Islet of Langerhans (tissue), 1 donor: ENCODE measurements at regions not wholly inside any gene's neighbourhood (a gene's known extent, or its start where the extent isn't known, plus 50 kb on each side); places are given as distances from the start of the nearest gene placed in this dataset.
A peak's percentile ranks its signal among the peaks of the same experiment; 100 is the strongest.
"Not testable (repeated sequence)": the region's sequence is repeated elsewhere in the genome, so short reads cannot be mapped to it uniquely, and the experiment has no call there.

Experiments
- FAIRE-seq: peaks from one replicate; lab custom pipeline; 2011; peaks lifted over from hg19 to GRCh38; lab: Jason Lieb, UNC

DNA sequence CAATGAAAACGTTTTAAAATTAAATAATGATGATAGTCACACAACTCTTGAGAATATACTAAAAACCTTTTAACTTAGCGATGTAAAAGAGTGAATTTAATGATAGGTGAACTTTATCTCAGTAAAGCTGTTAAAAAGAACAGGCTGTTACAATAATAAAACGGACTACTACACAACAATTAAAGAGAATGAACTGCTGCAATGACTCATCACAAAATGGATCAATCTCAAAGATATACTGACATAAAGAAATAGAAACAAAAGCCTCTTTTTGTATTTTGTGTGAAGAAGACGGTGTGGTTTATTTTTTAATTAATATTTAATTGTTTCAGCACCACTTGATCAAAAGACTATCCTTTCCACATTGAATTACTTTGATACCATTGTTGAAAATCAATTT, 352.4 kb upstream of the GJE1 start:
- FAIRE-seq: no peak

DNA sequence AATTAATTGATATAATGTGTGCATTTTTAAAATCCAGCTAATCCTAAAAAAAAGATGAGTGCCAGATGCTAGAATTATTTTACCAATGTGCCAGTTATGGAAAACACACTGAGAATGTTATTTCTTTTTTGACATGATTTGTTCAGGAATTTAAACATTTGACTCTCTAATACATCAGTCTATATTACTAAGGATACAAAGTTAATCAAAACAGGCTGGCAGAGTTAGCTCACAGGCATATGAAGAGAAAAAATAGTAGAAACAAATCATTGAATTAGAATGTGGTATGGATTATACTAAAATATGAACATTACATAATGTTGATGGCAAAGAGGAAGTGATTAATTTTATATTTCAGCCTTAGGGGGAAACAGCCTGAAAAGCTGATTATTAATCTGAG, 368.3 kb upstream of the GJE1 start:
- no peak for FAIRE-seq

DNA sequence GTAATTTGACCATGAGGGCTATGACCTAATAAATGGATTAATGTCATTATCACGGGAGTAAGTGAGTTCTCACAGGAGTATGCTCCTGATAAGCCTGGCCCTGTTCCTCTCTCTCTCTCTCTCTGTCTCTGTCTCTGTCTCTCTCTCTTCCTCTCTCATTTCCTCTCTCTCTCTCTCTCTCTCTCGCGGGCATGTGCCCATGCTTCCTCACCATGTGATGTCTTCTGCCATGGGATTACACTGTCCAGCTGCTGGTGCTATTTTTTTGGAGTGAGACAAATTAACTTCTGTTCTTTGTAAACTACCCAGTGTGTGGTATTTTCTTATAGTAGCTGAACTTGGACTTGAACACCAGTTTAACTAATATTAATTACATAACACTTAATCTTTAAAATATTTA, 374.3 kb upstream of the GJE1 start:
- no peak for FAIRE-seq

DNA sequence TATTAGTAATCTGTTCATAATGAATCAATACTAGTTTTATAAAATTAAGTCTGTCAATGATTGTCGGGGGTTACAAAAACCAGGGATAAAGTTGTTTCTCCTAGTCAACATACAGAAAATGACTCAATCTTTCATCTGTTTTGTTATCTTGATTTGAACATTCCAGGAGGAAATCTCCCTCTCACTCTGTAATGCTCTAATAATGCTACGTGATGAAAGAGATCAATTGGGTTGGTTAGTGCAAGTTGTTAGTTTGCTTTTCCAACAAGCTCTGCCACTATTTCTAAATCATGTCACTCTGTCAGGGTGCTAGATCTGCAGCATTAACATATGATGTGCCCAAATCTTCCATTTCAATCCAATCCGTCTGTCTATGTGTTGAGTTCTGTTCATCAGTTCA, 379.5 kb upstream of the GJE1 start:
- FAIRE-seq: no peak

DNA sequence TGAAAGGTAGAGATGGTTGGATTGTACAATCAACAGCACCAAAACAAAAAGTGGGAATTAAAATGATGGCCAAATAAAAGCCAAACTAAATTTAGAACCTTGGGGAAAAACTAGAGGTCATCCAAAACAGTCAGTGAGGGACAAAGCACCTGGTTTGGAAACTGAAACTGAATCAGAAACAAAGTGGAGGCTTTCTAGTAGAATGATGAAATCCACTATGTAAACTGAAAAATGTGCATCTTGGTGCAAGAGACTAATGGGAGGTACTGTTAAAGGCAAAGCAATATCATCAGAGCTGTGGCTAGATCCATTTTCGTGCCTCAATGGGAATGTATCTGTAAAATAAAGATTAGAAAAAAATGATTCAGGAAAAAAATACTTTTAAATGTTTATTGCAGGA, 380.0 kb upstream of the GJE1 start:
- FAIRE-seq: no peak

DNA sequence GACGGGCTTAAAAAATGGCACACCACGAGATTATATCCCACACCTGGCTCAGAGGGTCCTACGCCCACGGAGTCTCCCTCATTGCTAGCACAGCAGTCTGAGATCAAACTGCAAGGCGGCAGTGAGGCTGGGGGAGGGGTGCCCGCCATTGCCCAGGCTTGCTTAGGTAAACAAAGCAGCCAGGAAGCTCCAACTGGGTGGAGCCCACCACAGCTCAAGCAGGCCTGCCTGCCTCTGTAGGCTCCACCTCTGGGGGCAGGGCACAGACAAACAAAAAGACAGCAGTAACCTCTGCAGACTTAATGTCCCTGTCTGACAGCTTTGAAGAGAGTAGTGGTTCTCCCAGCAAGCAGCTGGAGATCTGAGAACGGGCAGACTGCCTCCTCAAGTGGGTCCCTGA, 386.4 kb upstream of the GJE1 start:
- FAIRE-seq: not testable (repeated sequence)

DNA sequence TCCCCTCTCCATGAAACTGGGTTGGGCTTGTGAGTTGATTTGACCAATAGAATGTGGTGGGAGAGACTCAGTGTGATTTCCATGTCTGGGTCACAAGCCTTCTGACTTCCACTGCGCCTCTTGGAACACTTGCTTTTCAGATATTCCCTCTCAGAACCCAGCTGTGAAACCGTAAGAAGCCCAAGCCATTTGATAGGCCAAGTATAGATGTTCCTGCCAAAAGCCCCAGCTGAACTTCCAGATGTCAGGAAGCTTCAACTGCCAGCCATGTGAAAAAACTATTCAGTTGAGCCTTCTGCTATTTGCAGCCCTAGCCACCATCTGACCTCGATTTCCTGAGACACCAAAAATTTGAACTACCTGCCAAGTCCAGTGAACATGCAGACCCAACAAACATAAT, 387.8 kb upstream of the GJE1 start:
- no peak for FAIRE-seq

DNA sequence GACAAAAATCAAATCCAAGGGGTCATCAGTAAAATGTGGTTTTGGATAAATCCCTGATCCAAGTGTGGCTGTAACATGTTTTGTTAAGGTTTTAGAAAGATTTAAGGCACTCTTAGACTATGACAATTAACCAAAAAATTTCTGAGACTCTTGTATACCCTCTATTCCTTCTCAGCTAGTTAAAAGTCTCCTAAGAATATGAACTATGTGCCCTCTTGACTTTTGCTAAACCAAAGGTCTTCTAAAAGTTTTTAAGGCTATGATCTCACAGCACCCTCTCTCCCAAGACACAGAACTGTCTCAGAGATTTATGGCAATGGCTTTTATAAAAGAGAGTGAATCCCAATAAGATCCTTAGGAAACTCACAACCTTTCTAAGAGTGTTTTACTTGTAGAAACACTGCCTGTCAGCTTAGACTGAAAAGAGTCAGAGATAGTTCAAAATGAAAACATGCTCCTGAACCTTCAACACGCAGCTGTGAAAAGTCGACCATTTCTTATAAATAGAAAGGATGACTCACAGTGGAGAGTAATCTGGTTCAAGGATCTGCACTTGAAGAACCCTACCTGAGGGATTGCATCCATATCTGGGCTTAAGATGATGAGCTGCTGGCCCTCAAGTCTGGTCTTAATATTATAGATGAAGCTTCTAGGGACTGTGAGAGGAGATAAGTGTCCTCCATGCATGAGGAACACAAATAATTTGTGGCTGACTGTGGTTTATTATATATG, 388.4 kb upstream of the GJE1 start:
- no peak for FAIRE-seq

DNA sequence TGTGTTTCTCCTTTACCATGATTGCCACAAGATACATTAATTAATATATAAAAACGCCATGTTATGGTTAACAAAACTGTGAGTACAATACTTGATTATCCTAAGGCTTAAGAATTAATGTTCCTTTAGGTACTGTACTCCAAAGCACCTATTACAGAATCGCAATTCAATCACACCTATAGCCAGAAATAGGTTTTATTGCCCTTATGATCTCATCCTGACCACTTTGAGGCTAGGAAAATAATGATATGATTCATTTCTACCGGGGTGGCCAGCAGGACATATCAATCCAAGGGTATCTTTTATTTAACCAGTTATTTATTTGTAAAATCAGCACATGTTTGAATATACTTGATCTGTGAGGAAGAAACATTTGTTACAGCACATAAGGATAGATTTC, 396.6 kb upstream of the GJE1 start:
- FAIRE-seq: no peak

DNA sequence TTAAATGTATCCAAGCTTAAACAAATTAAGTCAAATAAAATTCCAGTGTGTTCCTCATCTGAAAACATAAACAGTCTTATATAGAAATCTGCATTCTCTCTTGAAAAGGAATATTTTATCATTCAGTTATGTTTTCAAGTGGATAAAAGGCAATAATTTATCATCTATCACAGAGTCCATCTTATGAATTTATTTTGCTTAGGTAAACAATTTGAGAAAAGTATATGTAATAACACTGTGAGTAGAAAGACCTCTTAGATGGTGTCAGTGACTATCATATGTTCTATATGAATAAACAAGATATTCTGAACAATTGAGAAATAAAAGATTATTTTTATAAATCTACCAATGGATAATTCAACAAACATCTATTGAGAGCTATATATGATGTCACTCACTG, 397.6 kb upstream of the GJE1 start:
- no peak for FAIRE-seq

DNA sequence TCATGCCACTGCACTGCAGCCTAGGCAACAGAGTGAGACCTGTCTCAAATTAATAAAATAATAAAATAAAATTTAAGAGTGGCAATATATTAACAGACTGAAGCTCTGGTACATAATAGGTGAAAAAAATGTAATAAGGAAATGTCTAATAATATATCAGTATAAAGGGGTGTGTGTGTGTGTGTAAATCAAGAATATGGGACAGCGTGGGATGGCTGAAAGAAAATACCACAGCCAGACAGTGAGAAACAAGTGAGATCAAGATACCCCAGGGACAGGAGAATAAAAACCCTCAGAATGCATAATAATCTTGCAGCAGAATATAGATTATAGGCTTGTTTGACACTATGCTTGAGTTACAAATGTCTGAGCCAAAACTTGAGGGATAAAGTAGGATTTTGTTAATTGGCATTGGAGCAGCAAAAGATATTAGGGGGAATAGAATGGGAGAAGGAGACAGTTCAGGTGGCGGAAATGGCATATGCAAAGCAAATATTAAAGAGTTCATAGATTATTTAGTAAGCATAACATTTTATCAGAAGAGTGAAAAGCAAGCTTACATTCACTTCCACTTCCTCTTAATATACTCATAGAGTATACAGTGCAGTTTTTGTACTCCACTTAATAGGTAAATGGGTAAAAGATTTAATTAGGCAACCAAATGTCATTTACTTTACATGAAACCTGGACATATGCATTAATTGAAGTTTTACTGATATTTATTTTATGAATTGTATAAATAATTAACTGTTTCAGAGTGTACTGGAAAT, 398.5 kb upstream of the GJE1 start:
- FAIRE-seq: no peak

DNA sequence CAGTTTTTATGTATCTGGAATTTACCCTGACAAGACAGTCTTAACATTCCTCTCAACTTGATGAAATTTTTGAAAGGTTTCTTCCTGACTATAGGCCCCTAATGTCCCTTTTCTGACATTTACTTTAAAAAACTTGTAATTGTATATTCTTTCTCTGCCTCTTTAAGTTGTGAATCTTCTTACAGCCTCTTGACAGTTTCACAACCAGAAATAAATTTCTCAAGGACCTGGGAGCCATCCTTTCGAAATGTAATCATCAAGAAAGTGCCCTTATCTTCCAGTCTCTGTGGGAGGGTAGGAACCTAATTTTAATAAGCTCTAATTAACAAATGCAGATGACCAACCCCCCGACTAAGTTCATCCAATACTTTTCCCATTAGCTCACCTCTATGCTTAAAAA, 403.6 kb upstream of the GJE1 start:
- FAIRE-seq: no peak

DNA sequence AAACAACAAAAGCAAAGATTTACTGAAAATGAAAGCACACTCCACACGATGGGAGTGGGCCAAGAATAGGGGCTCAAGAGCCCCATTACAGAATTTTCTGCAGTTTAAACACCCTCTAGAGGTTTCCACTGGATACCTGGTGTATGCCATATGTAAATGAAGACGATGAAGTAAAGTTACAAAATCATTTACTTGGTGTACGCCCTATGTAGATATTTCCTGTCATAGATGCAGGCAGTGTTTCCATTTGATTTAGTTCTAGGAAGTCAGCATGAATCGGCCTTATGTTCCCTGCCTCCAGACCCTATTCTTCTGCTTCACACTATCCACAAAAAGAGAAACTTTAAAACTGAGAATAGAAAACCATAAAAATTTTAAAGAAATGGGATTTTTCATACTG, 404.4 kb upstream of the GJE1 start:
- no peak for FAIRE-seq

DNA sequence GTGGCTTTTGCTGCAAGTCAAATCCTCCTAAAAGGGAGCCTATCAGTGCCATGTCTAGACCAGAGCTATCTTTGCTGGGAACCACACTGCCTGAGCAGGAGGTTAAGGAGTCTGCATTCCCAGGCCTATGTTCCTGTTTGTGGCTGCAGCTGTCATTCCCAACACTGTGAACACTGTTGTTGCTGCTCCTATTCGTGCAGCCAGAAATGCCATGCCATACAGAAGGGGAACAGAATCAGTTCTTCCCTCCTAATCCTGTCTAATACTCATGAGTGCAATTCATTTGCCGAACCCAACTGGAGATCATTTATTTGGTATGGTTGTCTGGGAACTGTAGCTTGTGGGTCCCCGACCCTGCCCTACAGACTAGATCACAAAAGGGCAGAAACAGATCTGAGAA, 406.5 kb upstream of the GJE1 start:
- FAIRE-seq: no peak

DNA sequence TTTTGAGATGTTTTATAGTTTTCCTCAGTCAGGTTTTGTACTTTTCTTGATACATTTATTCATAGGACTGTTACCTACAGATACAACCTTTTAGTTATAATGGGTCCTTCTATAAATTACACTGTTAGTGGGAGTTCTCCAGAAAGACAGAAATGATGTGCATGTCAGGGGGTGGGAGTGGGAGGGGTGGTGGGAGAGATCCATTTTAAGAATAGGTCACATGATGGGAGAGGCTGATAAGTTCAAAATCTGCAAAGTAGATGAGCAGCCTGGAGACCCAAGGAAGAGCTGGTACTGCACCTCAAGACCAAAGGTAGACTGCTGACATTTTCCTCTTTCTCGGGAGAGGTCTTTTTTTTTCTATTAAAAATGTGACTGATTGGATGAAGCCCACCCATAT, 408.0 kb upstream of the GJE1 start:
- FAIRE-seq: no peak

DNA sequence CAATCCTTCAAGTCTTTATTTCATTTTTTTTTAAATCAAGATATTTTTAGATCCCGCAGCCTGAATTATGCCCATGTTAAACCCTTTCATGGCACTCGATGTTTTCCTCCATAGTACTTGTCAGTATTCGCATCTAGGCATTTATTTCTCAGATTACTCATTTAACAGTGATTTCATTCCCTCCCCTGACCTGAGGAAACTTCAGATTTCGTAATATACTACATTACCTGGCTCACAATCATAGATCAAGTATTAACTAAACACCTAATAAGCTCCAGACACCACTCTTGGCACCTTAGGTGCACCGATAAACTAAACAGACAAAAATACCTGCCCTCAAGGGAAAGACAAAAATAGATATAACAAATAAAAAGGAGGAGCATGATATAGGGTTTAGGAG, 413.2 kb upstream of the GJE1 start:
- FAIRE-seq: no peak

DNA sequence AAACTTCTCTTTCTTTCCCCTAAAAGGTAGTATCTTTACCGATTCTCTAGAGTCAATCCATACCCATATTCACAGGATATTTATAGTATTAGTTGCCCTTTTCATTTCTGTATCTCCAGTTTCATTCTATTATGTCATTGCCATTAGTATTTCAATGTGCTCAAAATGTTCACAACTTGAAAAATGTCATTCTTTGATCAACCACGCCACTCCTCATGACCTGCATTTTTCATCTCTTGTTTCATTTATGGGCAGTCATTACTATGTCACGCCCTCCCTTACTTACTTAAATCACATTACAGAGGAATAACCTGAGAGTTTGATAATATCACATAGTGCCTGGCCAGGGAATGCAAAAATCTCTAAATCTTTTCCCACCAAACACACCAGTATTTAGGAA, 427.3 kb upstream of the GJE1 start:
- FAIRE-seq: no peak

DNA sequence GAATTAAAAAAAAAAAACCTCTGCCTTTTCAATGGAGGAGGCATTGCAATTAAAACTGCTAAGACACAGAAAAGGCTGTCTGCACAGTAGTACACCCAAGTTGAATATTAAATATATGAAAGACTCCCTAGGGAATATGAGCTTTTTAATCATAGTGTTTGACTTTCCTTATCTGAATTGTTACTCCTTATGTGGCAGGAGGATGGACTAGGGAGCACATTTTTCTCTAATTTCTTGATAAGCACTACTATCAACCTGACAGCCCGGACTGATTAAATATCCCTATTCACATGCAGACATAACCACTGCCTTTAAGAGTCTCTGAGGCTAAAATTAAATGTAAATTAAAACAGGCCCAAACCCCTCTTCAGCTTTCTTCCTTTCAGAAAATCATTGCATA, 428.6 kb upstream of the GJE1 start:
- FAIRE-seq: no peak

DNA sequence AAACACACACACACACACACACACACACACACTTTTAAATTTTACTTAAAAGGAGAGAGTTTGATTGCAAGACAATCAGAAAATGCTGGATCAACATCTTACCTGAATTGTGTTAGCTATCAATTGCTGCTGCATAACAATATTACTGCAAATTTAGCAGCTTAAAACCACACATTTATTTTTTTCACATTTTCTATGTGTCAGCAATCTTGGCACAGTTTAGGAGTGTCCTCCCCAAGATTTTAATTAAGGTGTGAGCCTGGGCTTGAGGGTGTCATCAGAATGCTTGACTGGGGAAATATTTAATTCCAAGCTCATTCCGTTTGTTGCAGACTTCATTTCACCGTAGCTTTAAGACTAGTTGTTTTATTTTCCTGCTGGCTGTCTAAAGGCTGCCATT, 431.0 kb upstream of the GJE1 start:
- no peak for FAIRE-seq

DNA sequence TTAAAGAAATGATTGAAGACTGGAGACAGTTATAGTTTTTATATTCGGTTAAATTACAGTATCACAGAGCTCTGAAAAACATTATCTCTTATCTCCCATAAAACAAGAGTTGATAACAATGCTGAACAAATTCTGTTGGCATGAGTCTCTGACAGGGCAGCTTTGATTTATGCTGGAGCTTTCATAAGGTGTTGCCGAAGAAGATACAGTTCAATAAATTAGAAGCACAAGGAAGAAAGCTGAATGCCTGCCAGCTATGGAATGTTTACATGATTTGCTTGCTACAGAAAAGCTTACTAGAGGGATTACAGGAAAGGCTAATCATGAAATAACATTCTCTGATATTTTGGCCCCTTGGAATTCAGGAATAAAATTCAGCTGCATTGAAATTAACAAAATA, 431.9 kb upstream of the GJE1 start:
- no peak for FAIRE-seq

DNA sequence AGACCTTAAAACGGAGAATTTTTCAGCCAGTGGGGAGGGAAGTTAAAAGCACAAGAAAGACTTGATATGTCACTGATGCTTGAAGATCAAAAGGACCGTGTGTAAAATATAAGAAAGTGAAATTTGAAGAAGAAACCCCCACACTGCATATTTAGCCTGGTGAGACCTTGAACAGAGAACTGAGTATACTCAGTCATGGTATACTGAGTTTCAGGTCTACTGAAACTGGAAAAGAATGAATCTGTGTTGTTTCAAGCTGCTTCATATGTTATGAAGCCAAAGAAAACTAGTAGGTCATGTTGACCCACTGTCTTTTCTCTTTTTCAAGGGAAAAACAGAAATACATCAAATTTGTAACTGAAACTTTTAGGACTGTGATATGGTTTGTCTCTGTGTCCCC, 443.8 kb upstream of the GJE1 start:
- FAIRE-seq: no peak

DNA sequence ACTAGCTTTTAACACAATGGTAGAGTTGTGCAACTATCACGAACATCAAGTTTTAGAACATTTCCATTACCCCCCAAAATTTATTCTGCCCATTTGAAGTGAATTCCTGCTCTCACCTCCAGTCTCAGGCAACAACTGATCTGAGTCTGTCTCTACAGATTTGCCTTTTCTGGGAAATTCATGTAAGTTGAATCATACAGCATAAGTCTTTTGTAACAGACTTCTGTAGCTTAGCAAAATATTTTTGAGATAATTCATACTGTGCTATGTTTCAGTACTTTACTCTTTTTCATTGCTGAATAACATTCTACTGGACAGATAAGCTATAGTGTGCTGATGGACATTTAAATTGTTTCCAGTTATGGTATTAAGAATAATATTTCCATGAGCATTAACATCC, 447.3 kb upstream of the GJE1 start:
- FAIRE-seq: no peak

DNA sequence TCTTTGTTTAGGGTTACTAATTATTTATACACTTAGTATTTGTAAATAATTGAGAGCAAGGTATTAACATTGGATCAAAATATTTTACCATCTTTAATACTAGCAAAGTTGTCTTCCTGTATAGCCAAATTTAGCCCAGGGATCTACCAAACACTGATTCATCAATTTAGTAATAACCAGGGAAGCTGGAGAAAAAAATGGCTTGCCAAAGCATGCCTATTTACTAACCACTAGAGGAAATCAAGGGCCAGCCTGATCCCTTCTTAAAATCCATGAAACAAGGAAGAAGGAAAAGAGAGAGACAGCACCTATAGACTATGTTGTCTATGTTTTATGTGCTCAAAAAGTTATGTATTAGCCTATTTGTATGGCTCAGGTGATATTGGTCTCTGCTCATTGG, 450.3 kb upstream of the GJE1 start:
- no peak for FAIRE-seq

DNA sequence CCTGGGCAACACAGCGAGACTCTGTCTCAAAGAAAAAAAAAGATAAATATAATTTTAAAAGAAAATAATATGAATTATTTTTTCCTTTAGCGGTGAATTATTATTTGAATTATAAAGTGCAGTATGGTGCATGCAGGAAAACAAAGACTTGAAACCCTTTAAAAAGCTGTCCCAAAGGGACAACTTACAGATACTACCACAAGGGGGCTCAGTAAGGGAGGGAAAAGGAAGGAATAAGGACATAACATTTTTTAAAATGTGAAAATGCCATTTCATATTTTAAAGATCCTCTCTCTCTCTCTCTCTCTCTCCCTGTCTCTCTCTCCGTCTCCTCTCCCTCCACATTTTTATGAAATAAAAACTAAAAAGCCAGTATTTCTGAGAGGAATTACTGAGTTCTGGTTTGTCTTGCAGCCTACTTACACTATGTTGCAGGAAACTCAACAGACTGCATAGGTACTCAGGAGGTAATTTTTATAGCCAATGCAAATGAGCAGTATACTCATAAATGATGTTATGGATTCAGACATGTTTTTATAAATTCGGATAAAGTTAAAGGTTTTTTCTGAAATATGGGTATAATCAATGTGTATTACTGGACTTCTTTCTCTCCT, 455.0 kb upstream of the GJE1 start:
- peak; percentile 5 for FAIRE-seq
